Pancreas (tissue), 10 donors: ENCODE measurements at regions not wholly inside any gene's neighbourhood (a gene's known extent, or its start where the extent isn't known, plus 50 kb on each side); places are given as distances from the start of the nearest gene placed in this dataset.

Experiments used
- ATAC-seq, 4 donors: fragments of 200-7000 bp; cut with Tn5 transposase; one replicate each; pipeline versions ENCODE4 v1.8.0 to v1.9.1; 2020; ENCODE audit warnings: mild to moderate bottlenecking in 4 of 4, moderate library complexity in 4 of 4
- DNase-seq, 6 donors: peaks; one replicate each; pipeline ENCODE4 v3.0.0-alpha.2; 2020
- FAIRE-seq: peaks from 2 replicates; lab custom pipeline; 2012; peaks lifted over from hg19 to GRCh38; lab: Jason Lieb, UNC
- H3K27ac ChIP-seq, 4 donors: fragments of 200-600 bp; sonication (generic); 1 replicate in 3 of 4; 2 replicates in 1 of 4; pipeline versions ENCODE4 v1.5.0 to v1.8.0; 2020
- H3K27me3 ChIP-seq, 4 donors: fragments of 200-600 bp; one replicate each; pipeline ENCODE4 v1.8.0; 2021
- H3K36me3 ChIP-seq, 3 donors: fragments of 200-600 bp; sonication (generic) in 1 of 3; one replicate each; pipeline versions ENCODE4 v1.5.0 to v1.8.0; 2020 to 2021
- H3K4me1 ChIP-seq, 3 donors: fragments of 200-600 bp; one replicate each; pipeline ENCODE4 v1.8.0; 2021
- H3K4me3 ChIP-seq, 4 donors: fragments of 200-600 bp; sonication (generic) in 2 of 4; one replicate each; pipeline versions ENCODE4 v1.5.0 to v1.8.0; 2020 to 2021
- H3K9me3 ChIP-seq, 4 donors: fragments of 200-600 bp; one replicate each; pipeline ENCODE4 v1.8.0; 2021
- CTCF ChIP-seq, 4 donors: fragments of 200-600 bp; sonication (generic) in 3 of 4; IDR thresholded peaks; one replicate each; pipeline versions ENCODE4 v1.5.0 to v1.8.0; 2021; ENCODE audit warnings: antibody characterized with exemption in 4 of 4
- WGBS, 2 donors: extraction: QIAGEN DNeasy Blood & Tissue Kit; methylation state at CpG; one replicate each; pipeline ENCODE4 v1.1.7; 2013; 5-methylcytosine and 5-hydroxymethylcytosine counted together
- intact Hi-C, 3 donors: fragments of 100-400 bp; cut with DNase I; formaldehyde crosslinking; loops; one replicate each; pipeline versions ENCODE4 v1.11.1 to v1.14.2; 2022
- donor health status: healthy with polysubstance abuse.
- donor health status: DM: no; HTN: no; CAD: no; lungs with moderate emphysema.
- donor health status: DM: no; HTN: no; CAD: no.
- donor health status: control.
- donor health status: control.
- donor health status: Bipolar disorder and iron deficiency.
- donor health status: DM: yes; HTN: yes; CAD: no.
- donor health status: DM: no; HTN: no; CAD: no.
- donor health status: DM: no; HTN: no; CAD: no.
- donor health status: DM: yes; HTN: yes; CAD: no.

GRCh38 chr6:170006071-170006899, 254.9 kb downstream of the ERMARD start:
- no peak overlapping the region for H3K27ac ChIP-seq
- H3K4me1 ChIP-seq, result no peaks in the 10 kb centered on the region
- no peak for TF ChIP-seq CTCF (IDR thresholded peaks at IDR 0.05)
- H3K9me3 ChIP-seq, result no peaks in the 10 kb centered on the region
- WGBS, 2 donors, result 86 to 91% methylated on average over 7 of the region's 7 CpGs
- DNase-seq, result no peak
- H3K4me3 ChIP-seq, result no peak overlapping the region
- H3K36me3 ChIP-seq, result no peaks in the 10 kb centered on the region
- H3K27me3 ChIP-seq, result no peaks in the 10 kb centered on the region
- no peak for FAIRE-seq
- ATAC-seq, result no peak
- intact Hi-C loops, result no loop called here

DNA sequence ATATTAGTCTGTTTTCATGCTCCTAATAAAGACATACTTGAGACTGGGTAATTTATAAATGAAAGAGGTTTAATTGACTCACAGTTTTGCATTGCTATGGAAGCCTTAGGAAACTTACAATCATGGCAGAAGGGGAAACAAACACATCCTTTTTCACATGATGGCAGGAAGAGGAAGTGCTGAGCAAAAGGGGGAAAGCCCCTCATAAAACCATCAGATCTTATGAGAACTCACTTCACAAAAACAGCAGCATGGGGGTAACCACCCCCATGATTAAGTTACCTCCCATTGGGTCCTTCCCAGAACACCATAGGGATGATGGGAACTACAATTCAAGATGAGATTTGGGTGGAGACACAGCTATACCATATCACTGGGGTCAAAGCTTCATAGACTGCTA, 254.2 kb downstream of the ERMARD start:
- ATAC-seq (no peak), FAIRE-seq (no peak), DNase-seq (no peak)
- H3K4me1 ChIP-seq, result no peaks in the 10 kb centered on the region
- no peaks in the 10 kb centered on the region for H3K9me3 ChIP-seq
- H3K27ac ChIP-seq, result no peak overlapping the region
- intact Hi-C loops, result no loop called here
- no peaks in the 10 kb centered on the region for H3K36me3 ChIP-seq
- no peak for TF ChIP-seq CTCF (IDR thresholded peaks at IDR 0.05)
- no peak overlapping the region for H3K4me3 ChIP-seq
- no peaks in the 10 kb centered on the region for H3K27me3 ChIP-seq

DNA sequence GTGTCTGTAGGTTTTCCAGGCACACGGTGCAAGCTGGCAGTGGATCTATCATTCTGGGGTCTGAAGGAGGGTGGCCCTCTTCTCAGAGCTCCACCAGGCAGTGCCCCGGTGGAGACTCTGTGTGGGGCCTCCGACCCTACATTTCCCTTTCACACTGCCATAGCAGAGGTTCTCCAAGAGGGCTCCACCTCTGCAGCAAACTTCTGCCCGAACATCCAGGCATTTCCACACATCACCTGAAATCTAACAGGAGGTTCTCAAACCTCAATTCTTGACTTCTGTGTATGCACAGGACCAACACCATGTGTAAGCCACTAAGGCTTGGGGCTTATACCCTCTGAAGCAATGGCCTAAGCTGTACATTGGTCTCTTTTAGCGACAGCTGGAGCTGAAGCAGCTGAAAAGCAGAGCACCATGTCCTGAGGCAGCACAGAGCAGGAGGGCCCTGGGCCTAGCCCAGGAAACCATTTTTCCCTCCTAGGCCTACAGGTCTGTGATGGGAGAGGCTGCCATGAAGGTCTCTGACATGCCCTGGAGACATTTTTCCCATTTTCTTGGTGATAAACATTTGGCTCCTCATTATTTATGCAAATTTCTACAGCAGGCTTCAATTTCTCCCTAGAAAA, 253.3 kb downstream of the ERMARD start:
- intact Hi-C loops, result no loop called here
- WGBS, 2 donors, result 76 to 77% methylated on average over 5 of the region's 5 CpGs
- FAIRE-seq (no peak), ATAC-seq (no peak), DNase-seq (no peak)
- no peaks in the 10 kb centered on the region for H3K4me1 ChIP-seq
- TF ChIP-seq CTCF (IDR thresholded peaks at IDR 0.05), result no peak
- no peaks in the 10 kb centered on the region for H3K27me3 ChIP-seq
- H3K27ac ChIP-seq, result no peak overlapping the region
- H3K9me3 ChIP-seq, result no peaks in the 10 kb centered on the region
- no peaks in the 10 kb centered on the region for H3K36me3 ChIP-seq
- no peak overlapping the region for H3K4me3 ChIP-seq

DNA sequence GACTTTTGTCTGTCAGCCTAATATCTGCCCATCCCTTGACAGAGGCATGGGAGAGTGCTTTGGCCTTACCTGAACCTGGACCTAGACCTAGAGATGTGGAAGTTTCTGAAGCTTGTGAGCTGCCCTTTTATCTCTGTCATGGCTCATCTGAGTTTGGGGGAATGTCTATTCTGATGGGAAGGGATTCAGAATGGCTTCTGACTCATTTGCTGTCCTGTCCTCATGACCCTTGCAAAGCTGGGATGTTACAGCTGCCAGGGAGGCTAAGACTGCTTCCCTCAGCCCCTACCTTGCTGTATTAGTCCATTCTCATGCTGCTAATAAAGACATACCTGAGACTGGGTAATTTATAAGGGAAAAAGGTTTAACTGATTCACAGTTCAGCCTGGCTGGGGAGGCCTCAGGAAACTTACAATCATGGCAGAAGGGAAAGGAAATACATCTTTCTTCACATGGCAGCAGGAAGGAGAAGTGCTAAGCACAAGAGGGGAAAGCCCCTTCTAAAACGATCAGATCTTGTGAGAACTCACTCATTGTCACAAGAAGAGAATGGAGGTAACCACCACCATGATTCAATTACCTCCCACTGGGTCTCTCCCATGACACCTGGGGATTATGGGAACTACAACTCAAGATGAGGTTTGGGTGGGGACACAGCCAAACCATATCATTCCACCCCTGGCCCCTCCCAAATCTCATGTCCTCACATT, 252.2 kb downstream of the ERMARD start:
- intact Hi-C loops, result no loop called here
- Histone ChIP-seq H3K36me3 (no peaks in the 10 kb centered on the region), H3K27me3 (no peaks in the 10 kb centered on the region), H3K27ac (no peak overlapping the region), H3K9me3 (no peaks in the 10 kb centered on the region), H3K4me3 (no peak overlapping the region), H3K4me1 (no peaks in the 10 kb centered on the region)
- TF ChIP-seq CTCF (IDR thresholded peaks at IDR 0.05), result no peak
- ATAC-seq, result no peak
- FAIRE-seq, result no peak
- 23 to 62% methylated on average over 1 of the region's 1 CpG for WGBS, 2 donors
- no peak for DNase-seq
